ENCODE measurements at regions not wholly inside any gene's neighbourhood (a gene's known extent, or its start where the extent isn't known, plus 50 kb on each side); places are given as distances from the start of the nearest gene placed in this dataset.

DNA sequence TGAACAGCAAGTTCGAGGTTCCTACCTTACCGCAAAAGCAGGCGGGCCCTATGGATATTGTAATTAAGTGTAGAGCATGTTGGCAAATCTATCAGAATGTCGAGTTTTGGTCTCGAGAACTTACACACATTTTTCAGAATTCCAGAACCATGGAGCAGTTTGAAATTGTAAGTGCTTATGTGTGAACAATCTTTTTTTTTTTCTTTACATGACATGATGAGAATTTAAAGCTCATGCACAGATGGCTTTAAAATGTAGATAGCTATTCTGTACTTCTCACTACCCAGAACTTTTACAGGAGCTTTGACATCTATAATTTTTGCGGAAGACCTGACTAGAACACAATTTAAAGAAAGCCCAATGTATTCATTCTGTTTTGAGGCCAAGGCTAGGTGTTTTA lies 117.8 kb upstream of the RSPO3 start:
- Histone ChIP-seq H3K36me3 (no peaks in the 10 kb centered on the region), H3K27ac (no peak overlapping the region), H3K4me3 (no peak overlapping the region), H3K4me1 (no peaks in the 10 kb centered on the region), H3K27me3 (no peaks in the 10 kb centered on the region), H3K9me3 (no peaks in the 10 kb centered on the region)
- intact Hi-C loops (cut with DNase I; ENCODE audit: low total_unique reads) = no loop called here
- no peak for TF ChIP-seq POLR2A (IDR thresholded peaks at IDR 0.05)
- no peak for DNase-seq

DNA sequence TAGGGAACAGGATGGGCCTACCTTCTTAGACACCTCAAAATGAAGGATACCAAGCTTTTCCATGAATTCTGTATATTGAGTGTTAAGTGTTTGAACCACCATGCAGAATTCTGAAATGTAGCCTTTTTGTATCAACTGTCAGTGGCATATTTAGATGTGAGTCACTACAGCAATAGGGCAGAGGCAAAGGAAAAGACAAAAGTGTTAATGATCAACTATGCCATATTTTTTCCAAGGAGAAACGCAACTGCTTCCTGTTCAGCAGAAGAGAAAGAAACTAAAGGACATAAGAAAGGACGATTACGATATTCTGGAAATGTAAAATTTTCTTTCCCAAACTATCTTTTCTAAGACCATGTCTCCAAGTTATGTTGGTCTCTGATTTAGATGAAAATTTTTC lies 104.6 kb upstream of the RSPO3 start:
- TF ChIP-seq, protein P1, sequence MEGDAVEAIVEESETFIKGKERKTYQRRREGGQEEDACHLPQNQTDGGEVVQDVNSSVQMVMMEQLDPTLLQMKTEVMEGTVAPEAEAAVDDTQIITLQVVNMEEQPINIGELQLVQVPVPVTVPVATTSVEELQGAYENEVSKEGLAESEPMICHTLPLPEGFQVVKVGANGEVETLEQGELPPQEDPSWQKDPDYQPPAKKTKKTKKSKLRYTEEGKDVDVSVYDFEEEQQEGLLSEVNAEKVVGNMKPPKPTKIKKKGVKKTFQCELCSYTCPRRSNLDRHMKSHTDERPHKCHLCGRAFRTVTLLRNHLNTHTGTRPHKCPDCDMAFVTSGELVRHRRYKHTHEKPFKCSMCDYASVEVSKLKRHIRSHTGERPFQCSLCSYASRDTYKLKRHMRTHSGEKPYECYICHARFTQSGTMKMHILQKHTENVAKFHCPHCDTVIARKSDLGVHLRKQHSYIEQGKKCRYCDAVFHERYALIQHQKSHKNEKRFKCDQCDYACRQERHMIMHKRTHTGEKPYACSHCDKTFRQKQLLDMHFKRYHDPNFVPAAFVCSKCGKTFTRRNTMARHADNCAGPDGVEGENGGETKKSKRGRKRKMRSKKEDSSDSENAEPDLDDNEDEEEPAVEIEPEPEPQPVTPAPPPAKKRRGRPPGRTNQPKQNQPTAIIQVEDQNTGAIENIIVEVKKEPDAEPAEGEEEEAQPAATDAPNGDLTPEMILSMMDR (IDR thresholded peaks at IDR 0.05) = no peak
- TF ChIP-seq POLR2A (IDR thresholded peaks at IDR 0.05) = no peak
- DNase-seq = no peak
- no peak overlapping the region for H3K27ac ChIP-seq
- intact Hi-C loops (cut with DNase I; ENCODE audit: low total_unique reads) = no loop called here
- no peaks in the 10 kb centered on the region for H3K4me1 ChIP-seq
- no peak overlapping the region for H3K4me3 ChIP-seq
- no peaks in the 10 kb centered on the region for H3K9me3 ChIP-seq
- no peaks in the 10 kb centered on the region for H3K36me3 ChIP-seq
- H3K27me3 ChIP-seq = no peaks in the 10 kb centered on the region

DNA sequence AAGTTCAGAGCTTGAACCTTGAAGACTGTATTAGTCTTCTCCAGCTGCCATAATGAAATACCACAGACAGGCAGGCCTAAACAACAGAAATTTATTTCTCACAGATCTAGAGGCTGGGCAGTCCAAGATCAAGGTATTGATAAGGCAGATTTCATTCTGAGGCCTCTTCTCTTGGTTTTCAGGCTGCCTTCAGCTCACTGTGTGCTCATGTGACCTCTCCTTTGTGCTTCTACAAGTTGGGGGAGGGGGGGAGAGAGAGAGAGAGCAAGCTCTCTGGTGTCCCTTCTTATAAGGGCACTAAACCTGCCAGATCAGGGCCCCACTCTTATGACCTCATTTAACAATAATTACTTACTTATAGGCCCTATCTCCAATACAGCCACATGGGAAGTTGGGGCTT lies 102.6 kb upstream of the RSPO3 start:
- DNase-seq = no peak
- intact Hi-C loops (cut with DNase I; ENCODE audit: low total_unique reads) = no loop called here
- Histone ChIP-seq H3K4me1 (no peaks in the 10 kb centered on the region), H3K36me3 (no peaks in the 10 kb centered on the region), H3K27me3 (no peaks in the 10 kb centered on the region), H3K9me3 (no peaks in the 10 kb centered on the region), H3K27ac (no peak overlapping the region), H3K4me3 (no peak overlapping the region)
- TF ChIP-seq, protein P1 (IDR thresholded peaks at IDR 0.05) = no peak
- TF ChIP-seq POLR2A (IDR thresholded peaks at IDR 0.05) = no peak

DNA sequence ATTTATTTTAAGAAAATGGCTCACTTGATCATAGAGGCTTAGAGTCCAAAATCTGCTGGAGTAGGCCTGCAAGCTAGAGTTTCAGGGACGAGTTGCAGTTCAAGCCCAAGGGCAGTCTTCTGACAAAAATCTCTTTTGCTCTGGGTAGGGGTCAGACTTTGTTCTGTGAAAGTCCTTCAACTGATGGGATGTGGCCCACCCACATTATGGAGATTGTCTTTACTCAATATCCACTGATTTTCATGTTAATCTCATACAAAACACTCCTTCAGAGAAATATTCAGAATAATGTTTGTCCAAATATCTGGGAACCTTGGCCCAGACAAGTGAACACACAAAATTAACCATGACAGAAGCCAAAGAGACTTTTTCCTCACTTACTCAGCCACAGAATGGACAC lies 98.6 kb upstream of the RSPO3 start:
- no peaks in the 10 kb centered on the region for H3K4me1 ChIP-seq
- DNase-seq = no peak
- no peaks in the 10 kb centered on the region for H3K27me3 ChIP-seq
- H3K4me3 ChIP-seq = no peak overlapping the region
- TF ChIP-seq POLR2A (IDR thresholded peaks at IDR 0.05) = no peak
- TF ChIP-seq, protein P1 (IDR thresholded peaks at IDR 0.05) = no peak
- intact Hi-C loops (cut with DNase I; ENCODE audit: low total_unique reads) = no loop called here
- no peaks in the 10 kb centered on the region for H3K36me3 ChIP-seq
- H3K27ac ChIP-seq = no peak overlapping the region
- no peaks in the 10 kb centered on the region for H3K9me3 ChIP-seq

DNA sequence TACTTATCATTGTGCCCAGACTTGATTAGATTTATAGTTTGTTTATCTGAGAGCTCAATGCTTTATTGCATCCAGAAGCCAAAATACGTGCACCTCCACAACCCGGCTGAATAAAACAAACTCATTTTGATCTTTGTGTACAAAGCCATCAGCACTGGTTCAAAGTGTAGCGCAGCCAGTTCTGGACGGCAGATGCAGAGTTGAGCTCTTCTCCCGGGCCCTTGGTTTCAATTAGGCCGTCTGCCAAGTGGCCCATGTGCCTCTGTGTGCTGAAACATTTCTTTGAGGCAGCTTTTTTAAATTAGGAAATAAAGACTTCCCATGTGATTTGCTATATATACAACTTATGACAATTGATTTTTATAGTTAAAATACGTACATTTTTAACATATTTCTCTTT lies 96.2 kb upstream of the RSPO3 start:
- Histone ChIP-seq H3K27me3 (no peaks in the 10 kb centered on the region), H3K9me3 (no peaks in the 10 kb centered on the region), H3K4me3 (no peak overlapping the region), H3K27ac (no peak overlapping the region), H3K36me3 (no peaks in the 10 kb centered on the region), H3K4me1 (no peaks in the 10 kb centered on the region)
- intact Hi-C loops (cut with DNase I; ENCODE audit: low total_unique reads) = no loop called here
- peak; percentile 18 to 38 for DNase-seq
- TF ChIP-seq POLR2A (IDR thresholded peaks at IDR 0.05) = no peak
- TF ChIP-seq, protein P1 (IDR thresholded peaks at IDR 0.05) = no peak
